SU-DHL-6 (cell line): ENCODE measurements at regions not wholly inside any gene's neighbourhood (a gene's known extent, or its start where the extent isn't known, plus 50 kb on each side); places are given as distances from the start of the nearest gene placed in this dataset.
"Not testable (repeated sequence)": the region's sequence is repeated elsewhere in the genome, so short reads cannot be mapped to it uniquely, and the experiment has no call there.

ENCODE experiments used
- H2AFZ ChIP-seq: fragments of 200-600 bp; sonication (generic); 2 replicates; pipeline ENCODE4 v1.6.1; 2014; ENCODE audit warnings: low read depth, mild to moderate bottlenecking, moderate library complexity, mixed read lengths, antibody characterized with exemption, low read length; ENCODE audit not compliant: severe bottlenecking
- H3F3A ChIP-seq: fragments of 200-600 bp; shearing (Covaris generic); 2 replicates; pipeline ENCODE4 v1.6.0; 2016; ENCODE audit warnings: antibody characterized with exemption, mild to moderate bottlenecking; ENCODE audit not compliant: insufficient read depth
- H3K27ac ChIP-seq: fragments of 200-600 bp; sonication (generic); 2 replicates; pipeline ENCODE4 v1.5.1; 2016; ENCODE audit warnings: low read depth, mild to moderate bottlenecking, low read length, moderate library complexity, mixed read lengths
- H3K27me3 ChIP-seq: fragments of 200-600 bp; sonication (generic), shearing (Covaris generic); 2 replicates; pipeline ENCODE4 v1.6.0; 2014; ENCODE audit warnings: mild to moderate bottlenecking, low read length
- H3K36me3 ChIP-seq: fragments of 200-600 bp; sonication (generic); 2 replicates; pipeline ENCODE4 v1.6.1; 2014; ENCODE audit warnings: mild to moderate bottlenecking, low read length, mixed read lengths
- H3K4me2 ChIP-seq: fragments of 300-600, 200-600 bp; shearing (Covaris generic), sonication (generic); 2 replicates; pipeline ENCODE4 v1.6.0; 2014; ENCODE audit warnings: low read length, low read depth, mild to moderate bottlenecking; ENCODE audit not compliant: poor library complexity, severe bottlenecking
- H3K4me3 ChIP-seq: fragments of 200-600 bp; sonication (generic); 2 replicates; pipeline ENCODE4 v1.5.1; 2014; ENCODE audit warnings: antibody characterized with exemption, low read length, mild to moderate bottlenecking, mixed read lengths; ENCODE audit not compliant: insufficient read depth, poor library complexity, severe bottlenecking
- H3K79me2 ChIP-seq: fragments of 200-600 bp; sonication (generic); 2 replicates; pipeline ENCODE4 v1.6.1; 2014; ENCODE audit warnings: mild to moderate bottlenecking, low read length, moderate library complexity; ENCODE audit not compliant: insufficient read depth
- H3K9ac ChIP-seq: fragments of 200-600 bp; sonication (generic); 2 replicates; pipeline ENCODE4 v1.7.0; 2014; ENCODE audit warnings: mild to moderate bottlenecking, low read length
- H3K9me2 ChIP-seq: fragments of 200-600 bp; sonication (generic); replicated peaks from 2 replicates; pipeline ENCODE4 v1.6.1; 2014; ENCODE audit warnings: low read length; ENCODE audit not compliant: insufficient read depth
- H3K9me3 ChIP-seq: fragments of 200-600 bp; sonication (generic); 2 replicates; pipeline ENCODE4 v1.6.1; 2014; ENCODE audit warnings: low read length, mixed read lengths; ENCODE audit not compliant: insufficient read depth
- H4K20me1 ChIP-seq: fragments of 200-600 bp; sonication (generic); 2 replicates; pipeline ENCODE4 v1.6.1; 2014; ENCODE audit warnings: low read depth, mild to moderate bottlenecking, antibody characterized with exemption, low read length, moderate library complexity, mixed read lengths
- TF ChIP-seq, protein P1 (sequence below): fragments of 200-600 bp; sonication (generic); IDR thresholded peaks from one replicate; pipeline ENCODE4 v1.5.1; 2017; ENCODE audit warnings: antibody characterized with exemption, mild to moderate bottlenecking, low read length, moderate library complexity; ENCODE audit not compliant: insufficient read depth, poor library complexity, severe bottlenecking

DNA sequence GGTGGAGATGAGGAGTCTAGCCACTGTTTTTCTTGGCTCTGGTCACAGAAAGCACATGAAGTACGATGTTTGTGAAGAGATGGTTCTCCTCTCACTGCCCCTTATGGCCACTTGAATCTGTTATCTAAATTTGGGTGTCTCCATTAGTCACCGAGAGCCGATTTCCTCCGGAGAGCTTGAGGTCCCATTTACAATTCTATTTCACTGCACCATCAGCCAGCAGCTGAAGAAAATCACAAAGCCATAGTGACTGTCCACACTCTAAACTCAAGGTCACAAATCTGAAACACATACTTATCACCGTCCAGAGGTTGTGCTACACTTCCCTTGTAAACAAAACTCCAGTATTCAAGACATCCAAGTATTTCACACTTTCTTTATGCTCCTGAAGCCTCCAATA lies 207.2 kb upstream of the FRG1 start:
- H3K9ac ChIP-seq, H3K4me3 ChIP-seq, H3K27ac ChIP-seq, H3K36me3 ChIP-seq, H3K9me2 ChIP-seq, H3K4me2 ChIP-seq, H2AFZ ChIP-seq, H3K27me3 ChIP-seq, H3F3A ChIP-seq, H3K9me3 ChIP-seq, H4K20me1 ChIP-seq, H3K79me2 ChIP-seq: not testable (repeated sequence)

DNA sequence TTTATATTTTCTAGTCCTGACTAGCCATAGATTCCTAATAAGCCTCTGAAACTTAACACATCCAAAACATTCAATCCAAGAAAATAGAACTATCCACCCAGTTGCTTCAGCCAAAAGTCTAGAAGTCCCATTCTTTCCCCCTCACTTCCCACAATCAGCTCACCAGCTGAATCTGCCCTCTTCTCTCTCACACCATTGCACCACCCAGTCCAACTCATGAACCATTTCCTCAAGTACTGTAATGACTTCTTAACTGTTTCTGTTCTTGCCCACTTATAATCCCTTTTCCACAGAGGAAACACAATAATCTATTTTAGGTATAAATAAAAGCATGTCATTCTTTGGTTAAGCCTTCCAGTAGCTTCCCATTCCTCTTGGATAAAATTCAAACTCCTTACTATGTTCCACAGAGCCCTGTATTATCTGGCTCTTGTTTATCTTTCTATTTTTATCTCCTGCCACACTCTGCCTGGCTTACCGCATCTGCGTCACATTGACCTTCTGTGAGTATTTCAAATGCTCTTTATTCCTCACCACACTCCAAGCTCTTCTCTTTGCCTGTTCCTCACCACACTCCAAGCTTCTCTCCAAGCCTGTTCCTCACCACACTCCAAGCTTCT lies 205.9 kb upstream of the FRG1 start:
- H2AFZ ChIP-seq, H3K9me3 ChIP-seq, H3K9me2 ChIP-seq: not testable (repeated sequence)

DNA sequence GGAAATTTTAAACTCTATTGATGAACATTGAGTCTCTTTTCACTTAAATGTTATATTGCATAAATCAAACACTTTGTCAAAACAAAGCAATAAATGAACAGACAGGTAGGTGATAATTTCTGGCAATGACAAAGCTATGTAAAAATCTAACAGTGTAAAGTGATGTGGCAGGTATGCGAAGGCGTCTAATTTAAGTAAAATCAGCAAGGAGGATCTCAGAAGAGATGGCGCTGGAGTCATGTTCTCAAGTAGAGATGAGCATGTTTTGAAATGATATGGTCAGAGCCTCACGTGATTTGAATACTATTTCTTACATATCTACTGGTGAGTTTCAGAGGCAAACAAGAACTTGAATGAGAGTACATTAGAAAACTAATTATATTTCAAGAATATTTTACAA lies 204.0 kb upstream of the FRG1 start:
- not testable (repeated sequence) for H3K27me3 ChIP-seq

More for the DNA sequence above, 205.9 kb upstream of the FRG1 start:
- H4K20me1 ChIP-seq, H3K79me2 ChIP-seq, H3K27ac ChIP-seq, H3K4me3 ChIP-seq, H3F3A ChIP-seq, H3K27me3 ChIP-seq, H3K9ac ChIP-seq, H3K36me3 ChIP-seq, H3K4me2 ChIP-seq: not testable (repeated sequence)

DNA sequence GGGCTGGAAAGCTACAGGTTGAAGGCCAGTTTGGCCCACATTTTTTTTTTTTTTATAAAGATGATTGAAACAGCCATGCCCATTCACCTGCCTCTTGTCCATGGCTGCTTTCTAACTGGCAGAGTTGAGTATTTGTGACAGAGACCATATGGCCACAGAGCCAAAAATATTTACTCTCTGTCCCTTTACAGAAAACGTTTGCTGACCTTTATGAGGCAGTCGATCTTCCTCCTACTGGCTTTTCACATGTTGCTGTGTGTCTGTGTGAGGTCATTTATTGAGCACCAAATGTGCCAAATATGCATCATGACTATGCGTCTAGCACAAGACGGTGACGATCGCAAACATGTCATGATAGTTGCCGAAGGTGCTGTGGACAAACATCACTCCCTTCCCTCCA lies 200.6 kb upstream of the FRG1 start:
- not testable (repeated sequence) for H3K4me2 ChIP-seq, H3K9ac ChIP-seq, H3K4me3 ChIP-seq, H3K79me2 ChIP-seq, H3K9me3 ChIP-seq, H3F3A ChIP-seq, H3K36me3 ChIP-seq, H3K27me3 ChIP-seq, H2AFZ ChIP-seq, H4K20me1 ChIP-seq, H3K9me2 ChIP-seq, H3K27ac ChIP-seq

More for the DNA sequence above, 204.0 kb upstream of the FRG1 start:
- H3K9me2 ChIP-seq, H3K4me2 ChIP-seq, H3F3A ChIP-seq, H2AFZ ChIP-seq, H3K9ac ChIP-seq, H3K79me2 ChIP-seq, H4K20me1 ChIP-seq, H3K36me3 ChIP-seq, H3K9me3 ChIP-seq, H3K27ac ChIP-seq, H3K4me3 ChIP-seq: not testable (repeated sequence)

DNA sequence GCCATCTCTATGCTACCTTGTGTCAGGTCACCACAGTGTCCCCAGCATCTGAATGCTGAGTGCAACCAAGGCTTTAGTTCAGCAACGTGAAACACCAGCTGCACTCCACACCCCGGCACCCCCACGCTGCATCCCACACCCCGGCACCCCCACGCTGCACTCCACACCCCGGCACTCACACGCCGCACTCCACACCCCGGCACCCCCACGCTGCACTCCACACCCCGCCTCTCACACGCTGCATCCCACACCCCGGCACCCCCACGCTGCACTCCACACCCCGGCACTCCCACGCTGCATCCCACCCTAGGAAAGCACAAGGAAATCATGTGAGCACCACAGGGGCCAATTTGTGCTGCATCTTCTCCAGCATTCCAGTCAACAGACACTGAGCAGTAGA lies 199.8 kb upstream of the FRG1 start:
- H3K36me3 ChIP-seq: no peaks in the 10 kb centered on the region
- no peaks in the 10 kb centered on the region for H3K79me2 ChIP-seq
- TF ChIP-seq, protein P1, sequence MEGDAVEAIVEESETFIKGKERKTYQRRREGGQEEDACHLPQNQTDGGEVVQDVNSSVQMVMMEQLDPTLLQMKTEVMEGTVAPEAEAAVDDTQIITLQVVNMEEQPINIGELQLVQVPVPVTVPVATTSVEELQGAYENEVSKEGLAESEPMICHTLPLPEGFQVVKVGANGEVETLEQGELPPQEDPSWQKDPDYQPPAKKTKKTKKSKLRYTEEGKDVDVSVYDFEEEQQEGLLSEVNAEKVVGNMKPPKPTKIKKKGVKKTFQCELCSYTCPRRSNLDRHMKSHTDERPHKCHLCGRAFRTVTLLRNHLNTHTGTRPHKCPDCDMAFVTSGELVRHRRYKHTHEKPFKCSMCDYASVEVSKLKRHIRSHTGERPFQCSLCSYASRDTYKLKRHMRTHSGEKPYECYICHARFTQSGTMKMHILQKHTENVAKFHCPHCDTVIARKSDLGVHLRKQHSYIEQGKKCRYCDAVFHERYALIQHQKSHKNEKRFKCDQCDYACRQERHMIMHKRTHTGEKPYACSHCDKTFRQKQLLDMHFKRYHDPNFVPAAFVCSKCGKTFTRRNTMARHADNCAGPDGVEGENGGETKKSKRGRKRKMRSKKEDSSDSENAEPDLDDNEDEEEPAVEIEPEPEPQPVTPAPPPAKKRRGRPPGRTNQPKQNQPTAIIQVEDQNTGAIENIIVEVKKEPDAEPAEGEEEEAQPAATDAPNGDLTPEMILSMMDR: no peak
- H3K9me2 ChIP-seq: no peaks in the 10 kb centered on the region
- H3K9me3 ChIP-seq: no peaks in the 10 kb centered on the region
- H3K4me3 ChIP-seq: no peak overlapping the region
- H3K27me3 ChIP-seq: no peaks in the 10 kb centered on the region
- no peak overlapping the region for H3K4me2 ChIP-seq
- no peak overlapping the region for H2AFZ ChIP-seq
- H3F3A ChIP-seq: no peaks in the 10 kb centered on the region
- no peak overlapping the region for H3K9ac ChIP-seq
- no peaks in the 10 kb centered on the region for H4K20me1 ChIP-seq
- H3K27ac ChIP-seq: no peak overlapping the region

DNA sequence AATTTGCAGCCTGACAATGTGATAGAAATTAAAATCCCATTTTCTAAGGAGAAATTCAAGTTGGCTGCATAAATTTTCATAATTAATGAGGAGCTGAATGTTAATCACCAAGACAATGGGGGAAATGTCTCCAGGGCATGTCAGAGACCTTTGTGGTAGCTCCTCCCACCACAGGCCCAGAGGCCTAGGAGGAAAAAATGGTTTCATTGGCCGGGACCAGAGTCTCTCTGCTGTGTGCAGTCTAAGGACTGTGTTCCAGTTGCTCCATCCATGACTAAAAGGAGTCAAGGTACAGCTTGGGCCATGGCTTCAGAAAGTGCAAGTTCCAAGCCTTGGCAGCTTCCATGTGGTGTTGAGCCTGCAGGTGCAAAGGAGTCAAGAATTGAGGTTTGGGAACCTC lies 187.6 kb upstream of the FRG1 start:
- H3K79me2 ChIP-seq, H3K4me3 ChIP-seq, H3K9me3 ChIP-seq, H2AFZ ChIP-seq, H3K4me2 ChIP-seq, H3K36me3 ChIP-seq, H3K27me3 ChIP-seq, H3K9me2 ChIP-seq, H3K27ac ChIP-seq, H4K20me1 ChIP-seq, H3F3A ChIP-seq, H3K9ac ChIP-seq: not testable (repeated sequence)
